GM19395 (cell line): ENCODE measurements at regions not wholly inside any gene's neighbourhood (a gene's known extent, or its start where the extent isn't known, plus 50 kb on each side); places are given as distances from the start of the nearest gene placed in this dataset.

Experiments used
- ATAC-seq: cut with Tn5 transposase; IDR thresholded peaks from one replicate; pipeline ENCODE4 v1.9.1; 2021; ENCODE audit warnings: mild to moderate bottlenecking, moderate library complexity; ENCODE audit not compliant: unreplicated experiment

DNA sequence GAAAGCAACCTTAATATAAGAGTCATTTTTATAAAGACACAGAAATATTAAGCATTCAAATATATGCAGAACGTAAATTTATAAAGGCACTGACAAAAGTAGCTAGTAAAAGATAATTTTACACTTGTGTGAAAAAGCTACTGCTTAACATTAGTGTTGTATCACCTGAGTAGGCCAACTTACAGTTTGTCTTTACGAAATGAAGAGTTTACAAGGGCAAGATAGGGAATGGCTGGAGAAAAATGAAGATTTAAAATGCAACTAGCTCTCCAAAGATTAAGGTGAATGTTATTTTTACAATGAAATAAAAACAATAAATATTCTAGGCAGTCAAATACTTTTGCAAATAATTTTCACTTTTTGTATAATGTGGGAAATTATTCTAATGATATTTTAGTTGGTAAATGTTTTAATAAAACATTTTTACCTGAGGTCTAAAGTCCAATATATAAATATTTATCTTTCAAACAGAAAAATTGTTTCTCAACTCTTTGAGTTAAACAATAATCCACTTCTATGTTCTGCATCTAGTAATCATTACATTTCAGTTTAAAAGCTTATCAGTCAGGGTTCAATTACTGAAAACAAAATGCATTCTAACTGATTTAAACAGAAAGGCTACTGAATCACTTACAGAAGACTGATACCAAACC is 382.6 kb downstream of the IPMK start:
- ATAC-seq: no peak

DNA sequence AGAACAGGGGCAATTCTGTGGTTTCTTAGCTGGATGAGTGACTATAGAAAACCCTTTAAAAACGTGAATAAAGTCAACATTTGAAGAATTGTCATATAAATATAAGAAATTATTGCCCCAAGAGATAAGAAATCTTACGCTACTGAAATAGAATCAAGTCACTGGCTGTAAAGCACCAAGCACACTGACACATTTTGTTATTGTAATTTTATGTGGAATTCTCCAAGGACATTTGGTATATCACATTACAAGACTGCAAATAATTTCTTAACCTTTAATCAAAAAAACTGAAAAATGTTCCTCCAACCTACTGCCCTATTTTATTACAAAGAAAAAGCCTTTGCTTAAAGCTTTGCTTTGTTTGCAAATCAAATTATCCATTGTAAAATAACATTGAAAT is 383.3 kb downstream of the IPMK start:
- ATAC-seq: no peak

DNA sequence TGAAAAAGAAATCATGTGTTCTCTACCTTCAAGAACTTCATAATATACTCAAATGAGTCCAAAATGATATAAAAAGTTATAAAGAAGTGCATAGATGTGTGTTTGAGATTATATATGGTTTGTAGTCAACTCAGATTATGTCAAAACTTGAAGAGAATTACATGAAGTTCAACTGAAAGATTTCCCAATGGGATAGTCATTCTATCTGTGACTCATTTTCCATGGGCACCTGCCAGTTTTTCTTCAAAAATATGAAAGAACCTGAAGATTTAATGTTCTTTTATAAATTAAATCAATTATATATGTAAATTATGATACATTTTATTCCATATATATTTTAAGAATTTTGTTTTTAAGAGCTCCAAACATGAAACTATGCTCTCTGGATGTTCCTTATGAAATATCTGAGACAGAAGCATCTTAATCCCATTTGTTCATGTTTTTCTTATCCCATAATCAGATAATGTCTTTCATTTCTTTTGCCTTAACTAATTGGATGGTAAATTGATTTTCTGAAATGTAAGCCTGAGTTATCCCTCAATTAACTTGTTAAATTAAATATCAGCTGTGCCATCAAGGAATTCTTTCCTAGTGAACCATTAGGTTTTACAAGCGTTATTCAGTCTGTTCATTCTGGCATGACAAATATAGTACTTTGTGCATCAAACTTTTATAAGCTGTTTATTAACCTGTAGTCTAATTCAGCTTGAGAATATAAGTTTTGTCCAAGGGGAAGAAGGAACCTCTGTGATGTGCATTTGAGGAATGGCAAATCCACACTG is 387.1 kb downstream of the IPMK start:
- no peak for ATAC-seq

- ATAC-seq: no peak
Measured at GRCh38 chr10:57874810-57875209, 392.9 kb downstream of the IPMK start.

- ATAC-seq: no peak
Measured at GRCh38 chr10:57867241-57867640, 400.5 kb downstream of the IPMK start.

GRCh38 chr10:57864765-57865680 is 402.7 kb downstream of the IPMK start:
- no peak for ATAC-seq

DNA sequence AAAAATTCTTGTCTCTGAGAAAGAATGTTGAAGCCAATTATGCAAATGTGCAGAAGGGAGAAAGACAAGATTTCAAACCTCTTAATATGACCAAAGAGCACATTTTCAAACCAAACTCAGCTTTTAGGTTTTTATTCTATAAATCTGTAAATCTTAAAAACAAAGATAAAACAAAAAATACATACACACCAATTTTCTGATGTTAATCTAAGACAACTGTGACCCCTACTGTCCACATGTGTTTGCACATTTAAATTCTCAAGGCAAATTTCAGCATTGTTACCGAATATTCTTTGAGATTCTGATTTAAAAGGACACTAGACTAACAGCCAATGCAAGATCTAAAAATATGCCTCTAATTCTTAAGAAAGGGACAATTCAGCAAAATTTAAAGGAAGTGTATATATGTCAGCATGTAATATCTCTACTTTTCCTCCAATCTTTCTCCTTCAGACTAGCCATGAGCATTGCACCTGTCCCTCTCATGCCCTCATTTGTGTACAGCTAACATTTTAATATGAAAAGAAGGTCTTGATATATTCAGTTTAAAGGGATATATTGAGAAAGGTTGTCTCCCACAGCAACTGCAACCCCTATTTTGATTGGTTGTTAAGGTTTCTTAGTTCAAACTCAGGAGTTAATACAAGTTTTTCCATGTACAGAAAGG is 417.9 kb downstream of the IPMK start:
- ATAC-seq: no peak

GRCh38 chr10:57846307-57847065 is 421.2 kb downstream of the IPMK start:
- ATAC-seq: no peak

DNA sequence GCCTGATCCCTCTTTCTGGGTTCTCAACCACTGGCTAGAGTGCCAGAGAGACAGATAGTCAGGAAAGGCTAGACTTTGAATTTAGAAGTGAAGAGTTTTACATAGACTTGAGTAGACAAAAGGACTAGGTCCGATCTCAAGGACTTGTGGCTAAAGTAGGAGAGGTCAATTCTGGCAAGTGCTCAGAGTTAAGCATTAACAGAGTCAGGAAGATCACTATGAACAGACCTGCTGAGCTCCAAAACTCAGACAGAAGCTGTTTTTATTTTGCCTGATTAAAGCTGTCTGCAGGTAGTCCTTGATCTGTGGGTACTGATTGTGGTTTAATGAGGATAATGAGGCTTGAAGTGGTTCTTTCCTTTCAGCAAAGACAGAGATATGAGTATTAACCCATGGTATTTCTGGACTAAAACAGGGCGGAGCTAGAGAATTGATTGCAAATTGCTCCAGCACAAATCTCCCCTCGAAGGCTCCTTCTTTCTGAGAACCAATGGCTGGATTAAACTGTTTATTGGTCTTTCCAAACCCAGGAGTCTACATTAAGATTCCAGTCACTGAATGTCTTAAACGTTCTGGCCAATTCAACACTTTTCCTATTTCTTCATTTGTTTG is 423.2 kb downstream of the IPMK start:
- ATAC-seq: no peak

GRCh38 chr10:57830877-57831560 is 436.7 kb downstream of the IPMK start:
- ATAC-seq: no peak

DNA sequence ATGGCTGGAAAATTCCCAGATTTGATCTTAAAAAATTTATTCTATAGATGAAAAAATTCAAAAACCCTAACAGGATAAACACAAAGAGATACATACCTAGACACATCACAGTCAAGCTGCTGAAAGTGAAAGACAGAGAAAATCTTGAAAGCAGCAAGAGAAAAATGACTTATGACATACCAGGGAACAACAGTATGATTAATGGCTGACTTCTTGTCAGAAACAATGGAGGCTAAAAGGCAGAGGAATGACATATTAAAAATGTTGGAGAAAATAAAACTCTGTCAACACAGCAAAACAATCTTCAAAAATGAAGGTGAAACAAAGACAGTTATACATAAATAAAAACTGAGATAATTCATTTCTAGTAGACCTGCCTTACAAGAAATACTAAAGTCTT is 442.7 kb downstream of the IPMK start:
- no peak for ATAC-seq

DNA sequence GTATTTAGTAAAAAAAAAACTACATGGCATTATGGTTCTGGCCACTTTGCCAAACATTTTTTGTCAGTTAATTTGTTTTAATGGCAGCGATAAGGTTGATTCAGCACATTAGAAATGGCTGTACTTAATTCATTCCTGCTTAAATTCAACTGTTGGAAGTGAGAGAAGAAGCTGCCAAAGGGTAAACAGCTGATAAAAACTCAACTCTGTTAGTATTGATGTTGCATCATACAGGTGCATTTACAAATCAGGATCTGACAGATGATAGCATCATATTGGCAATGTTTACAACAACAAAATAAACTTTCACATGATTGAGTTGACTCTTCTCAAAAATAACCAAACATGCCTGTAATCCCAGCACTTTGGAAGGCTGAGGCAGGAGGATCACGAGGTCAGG is 444.3 kb downstream of the IPMK start:
- no peak for ATAC-seq

GRCh38 chr10:57822965-57823364 is 444.7 kb downstream of the IPMK start:
- no peak for ATAC-seq

- ATAC-seq: no peak
Measured at GRCh38 chr10:57818522-57818921, 449.2 kb downstream of the IPMK start.

DNA sequence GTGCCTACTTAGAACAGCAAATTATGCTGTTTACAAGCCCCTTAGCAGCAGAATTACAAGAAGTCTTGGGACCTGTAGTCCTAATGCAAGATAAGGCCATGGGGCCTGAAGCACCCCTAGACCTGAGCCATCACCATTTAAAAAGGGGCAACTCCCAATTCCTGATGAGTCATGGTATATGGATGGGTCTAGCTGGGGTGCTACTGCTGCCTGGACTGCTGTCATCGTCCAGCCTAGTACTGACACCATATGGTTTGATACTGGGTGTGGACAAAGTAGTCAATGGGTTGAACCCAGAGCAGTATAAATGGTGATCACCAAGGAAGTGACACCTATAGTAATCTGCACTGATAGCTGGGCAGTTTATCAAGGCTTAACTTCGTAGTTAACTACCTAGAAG is 450.0 kb downstream of the IPMK start:
- ATAC-seq: no peak

DNA sequence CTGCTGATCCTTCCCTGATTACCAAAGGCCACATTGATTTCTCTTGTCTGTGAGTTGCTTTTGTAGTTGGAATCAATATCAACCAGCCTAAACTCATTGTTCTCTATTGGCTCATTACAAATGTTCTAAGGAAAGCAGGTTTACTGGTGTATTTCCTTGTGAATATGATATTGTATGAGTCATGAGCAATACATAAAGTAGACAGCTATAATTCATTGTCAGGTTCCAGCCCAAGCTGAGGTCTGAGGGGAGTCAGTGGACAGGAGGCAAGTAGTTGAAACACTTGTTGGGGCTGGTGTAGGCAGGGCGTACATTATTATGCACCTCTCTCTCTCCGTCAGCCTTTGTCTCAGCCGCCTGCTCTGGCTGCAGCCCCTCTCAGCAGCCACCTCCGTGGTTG is 451.7 kb downstream of the IPMK start:
- no peak for ATAC-seq

DNA sequence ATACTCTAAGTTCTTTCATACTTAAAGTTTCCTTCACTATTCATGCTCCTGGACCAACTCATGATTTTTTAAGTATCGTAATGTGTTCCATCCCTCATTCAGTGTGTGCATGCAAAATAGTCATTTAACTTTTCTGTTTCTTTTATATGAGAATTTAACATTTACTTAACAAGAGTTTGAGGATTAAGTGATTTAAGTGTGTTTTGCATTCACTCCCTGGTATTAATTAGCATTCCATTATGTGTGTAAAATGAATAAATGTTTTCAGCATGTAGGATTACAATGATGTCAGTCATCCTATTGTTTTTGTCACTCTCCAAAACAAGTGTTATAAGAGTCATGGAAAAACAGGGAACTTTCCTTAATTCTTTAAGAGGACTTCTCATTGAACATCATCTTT is 457.7 kb downstream of the IPMK start:
- ATAC-seq: no peak

DNA sequence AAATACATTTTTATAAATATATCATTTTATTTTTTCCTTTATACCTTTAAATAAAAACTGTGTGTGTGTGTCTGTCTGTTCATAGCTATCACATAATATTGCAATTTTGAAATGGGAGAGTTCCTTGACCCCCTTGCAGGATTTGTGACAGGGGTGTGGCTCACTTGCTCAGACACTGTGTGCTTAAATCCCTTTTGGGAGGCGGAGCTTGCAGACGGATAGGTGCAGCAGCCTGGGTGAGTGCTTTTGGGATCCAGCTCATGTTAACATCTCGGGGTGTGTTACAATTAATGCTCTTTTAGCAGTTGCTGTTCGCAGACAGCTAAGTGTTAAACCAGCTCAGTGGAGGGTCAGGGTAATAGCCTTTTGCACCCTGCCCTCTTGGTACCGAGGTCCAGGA is 459.8 kb downstream of the IPMK start:
- ATAC-seq: no peak

DNA sequence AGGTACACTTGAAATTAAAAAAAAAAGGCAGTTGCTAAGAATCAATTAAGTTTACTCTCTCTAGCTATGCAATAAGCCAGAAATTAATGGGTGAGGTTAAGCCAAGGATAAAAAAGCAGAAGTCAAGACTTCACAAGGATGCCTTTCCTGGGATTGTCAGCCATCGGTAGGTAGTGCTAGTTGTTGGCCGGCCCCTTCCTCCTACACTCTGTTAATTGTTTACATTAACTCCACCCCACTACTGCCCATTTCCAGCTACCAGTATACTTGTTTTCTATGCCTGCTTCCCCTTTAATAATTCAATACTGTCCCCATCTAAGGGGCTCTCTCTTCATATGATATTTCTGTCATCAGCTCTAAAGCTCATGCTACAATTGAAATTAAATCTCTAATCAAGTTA is 461.0 kb downstream of the IPMK start:
- ATAC-seq: no peak
